Sigmoid colon (tissue), 6 donors: ENCODE measurements at regions not wholly inside any gene's neighbourhood (a gene's known extent, or its start where the extent isn't known, plus 50 kb on each side); places are given as distances from the start of the nearest gene placed in this dataset.

Experiments
- DNase-seq: peaks from one replicate; pipeline ENCODE4 v3.0.0-alpha.2; 2019
- H3K27ac ChIP-seq, 4 donors: fragments of 200-600 bp; sonication (generic); one replicate each; pipeline ENCODE4 v1.5.1; 2016 to 2019; ENCODE audit warnings: mild to moderate bottlenecking in 1 of 4
- H3K27me3 ChIP-seq, 3 donors: fragments of 200-600 bp; sonication (generic); one replicate each; pipeline ENCODE4 v1.5.1; 2019; ENCODE audit warnings: mild to moderate bottlenecking in 1 of 3
- H3K36me3 ChIP-seq, 4 donors: fragments of 200-600 bp; sonication (generic); one replicate each; pipeline ENCODE4 v1.5.1; 2016 to 2019
- H3K4me1 ChIP-seq, 4 donors: fragments of 200-600 bp; sonication (generic); one replicate each; pipeline ENCODE4 v1.5.1; 2017 to 2019
- H3K4me3 ChIP-seq, 4 donors: fragments of 200-600 bp; sonication (generic); one replicate each; pipeline ENCODE4 v1.5.1; 2017 to 2019; ENCODE audit warnings: mild to moderate bottlenecking in 2 of 4, moderate library complexity in 1 of 4
- H3K9me3 ChIP-seq, 4 donors: fragments of 200-600 bp in 3 of 4; sonication (generic) in 3 of 4; one replicate each; pipeline versions ENCODE4 v1.5.1 to v1.6.1; 2013 to 2019
- CTCF ChIP-seq, 4 experiments: fragments of 450-650 bp in 3 of 4; fragments of 200-600 bp in 1 of 4; IDR thresholded peaks; one replicate each; pipeline ENCODE4 v1.5.1; 2016 to 2019; ENCODE audit warnings: antibody characterized with exemption in 4 of 4, mild to moderate bottlenecking in 3 of 4, moderate library complexity in 2 of 4
- EP300 ChIP-seq, 4 donors: sonication (generic); formaldehyde crosslinking; IDR thresholded peaks; one replicate each; pipeline ENCODE4 v1.6.1; 2017; ENCODE audit warnings: antibody characterized with exemption in 4 of 4
- POLR2A ChIP-seq, 2 donors: fragments of 450-650 bp; IDR thresholded peaks; one replicate each; pipeline ENCODE4 v1.6.1; 2016; ENCODE audit warnings: antibody characterized with exemption in 2 of 2, mild to moderate bottlenecking in 2 of 2, moderate library complexity in 2 of 2
- POLR2AphosphoS5 ChIP-seq, 4 donors: sonication (generic); formaldehyde crosslinking; IDR thresholded peaks; one replicate each; pipeline ENCODE4 v1.6.1; 2017; ENCODE audit warnings: antibody characterized with exemption in 4 of 4
- WGBS, 2 donors: extraction: QIAGEN DNeasy Blood & Tissue Kit; methylation state at CpG; one replicate each; pipeline ENCODE4 v1.1.7; 2013; 5-methylcytosine and 5-hydroxymethylcytosine counted together
- intact Hi-C: fragments of 100-400 bp; cut with DNase I; formaldehyde crosslinking; loops from one replicate; pipeline ENCODE4 v1.15.1; 2023
- donor health status: healthy with polysubstance abuse.
- donor health status: healthy.

GRCh38 chr5:2666081-2666480 lies 85.4 kb downstream of the IRX2 start:
- intact Hi-C loops = no loop called here
- no peaks in the 10 kb centered on the region for H3K4me1 ChIP-seq
- no peak for DNase-seq
- H3K9me3 ChIP-seq = no peaks in the 10 kb centered on the region
- no peak overlapping the region for H3K27ac ChIP-seq
- H3K27me3 ChIP-seq = peaks cover 0 to 11% (median 0%) of the 10 kb centered on the region in 3 donors
- no peaks in the 10 kb centered on the region for H3K36me3 ChIP-seq
- H3K4me3 ChIP-seq = no peak overlapping the region
- TF ChIP-seq EP300 (IDR thresholded peaks at IDR 0.05) = no peak
- no peak for TF ChIP-seq POLR2AphosphoS5 (IDR thresholded peaks at IDR 0.05)
- no peak for TF ChIP-seq CTCF (IDR thresholded peaks at IDR 0.05)
- no peak for TF ChIP-seq POLR2A (IDR thresholded peaks at IDR 0.05)
- WGBS, 2 donors = 25 to 42% methylated on average over 11 of the region's 11 CpGs

GRCh38 chr5:2663489-2663888 lies 88.0 kb downstream of the IRX2 start:
- H3K27me3 ChIP-seq = peaks cover 0 to 27% (median 0%) of the 10 kb centered on the region in 3 donors
- H3K27ac ChIP-seq = no peak overlapping the region
- intact Hi-C loops = no loop called here
- no peak for DNase-seq
- no peaks in the 10 kb centered on the region for H3K9me3 ChIP-seq
- H3K4me3 ChIP-seq = no peak overlapping the region
- WGBS, 2 donors = 51 to 71% methylated on average over 3 of the region's 3 CpGs
- TF ChIP-seq EP300 (IDR thresholded peaks at IDR 0.05) (no peak), POLR2A (IDR thresholded peaks at IDR 0.05) (no peak)
- H3K36me3 ChIP-seq = no peaks in the 10 kb centered on the region
- no peaks in the 10 kb centered on the region for H3K4me1 ChIP-seq

GRCh38 chr5:2660315-2660714 lies 91.2 kb downstream of the IRX2 start:
- H3K4me1 ChIP-seq = no peaks in the 10 kb centered on the region
- no peak overlapping the region for H3K4me3 ChIP-seq
- no peaks in the 10 kb centered on the region for H3K9me3 ChIP-seq
- WGBS, 2 donors = 12 to 18% methylated on average over 8 of the region's 8 CpGs
- H3K27me3 ChIP-seq = peaks cover 0 to 44% (median 0%) of the 10 kb centered on the region in 3 donors
- H3K36me3 ChIP-seq = no peaks in the 10 kb centered on the region
- no peak for TF ChIP-seq POLR2A (IDR thresholded peaks at IDR 0.05)
- TF ChIP-seq CTCF (IDR thresholded peaks at IDR 0.05) = no peak
- no peak for TF ChIP-seq POLR2AphosphoS5 (IDR thresholded peaks at IDR 0.05)
- TF ChIP-seq EP300 (IDR thresholded peaks at IDR 0.05) = no peak
- no peak overlapping the region for H3K27ac ChIP-seq
- DNase-seq = no peak
- intact Hi-C loops = no loop called here

DNA sequence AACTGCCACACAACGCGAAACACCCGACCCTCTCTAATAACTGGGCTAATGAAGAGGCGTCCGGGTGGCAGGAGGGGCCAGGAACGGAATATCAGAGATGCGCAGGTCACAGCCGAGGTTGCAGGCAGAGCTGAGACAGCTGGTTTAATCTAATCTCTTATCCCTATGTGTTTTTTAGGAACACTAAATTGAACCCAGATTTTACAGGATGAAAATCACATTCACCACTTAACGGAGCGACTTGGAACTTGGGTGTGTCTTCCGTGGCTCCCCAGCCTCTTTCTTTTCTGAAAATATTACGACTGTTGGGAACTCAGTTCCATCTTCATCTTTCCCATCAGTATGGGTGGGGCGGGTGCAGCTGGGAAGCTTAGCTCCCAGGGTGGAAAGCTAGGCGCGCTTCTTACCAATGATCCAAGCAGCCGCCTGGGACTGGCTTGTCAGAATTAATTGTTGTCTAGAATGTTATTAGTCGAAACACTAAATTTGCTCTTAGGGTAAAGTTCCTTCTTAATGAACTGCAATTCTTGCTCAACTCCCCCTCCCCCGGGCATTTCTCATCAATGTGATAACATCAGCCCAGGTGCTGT lies 92.5 kb downstream of the IRX2 start:
- Histone ChIP-seq H3K9me3 (no peaks in the 10 kb centered on the region), H3K4me1 (no peaks in the 10 kb centered on the region), H3K27me3 (peaks cover 0 to 37% (median 0%) of the 10 kb centered on the region in 3 donors), H3K4me3 (no peak overlapping the region), H3K36me3 (no peaks in the 10 kb centered on the region), H3K27ac (no peak overlapping the region)
- no peak for DNase-seq
- 69 to 80% methylated on average over 18 of the region's 18 CpGs for WGBS, 2 donors
- TF ChIP-seq EP300 (IDR thresholded peaks at IDR 0.05) (no peak), POLR2AphosphoS5 (IDR thresholded peaks at IDR 0.05) (no peak), POLR2A (IDR thresholded peaks at IDR 0.05) (no peak), CTCF (IDR thresholded peaks at IDR 0.05) (no peak)
- intact Hi-C loops = no loop called here

GRCh38 chr5:2658447-2658846 lies 93.0 kb downstream of the IRX2 start:
- intact Hi-C loops = no loop called here
- H3K27me3 ChIP-seq = peaks cover 0 to 38% (median 0%) of the 10 kb centered on the region in 3 donors
- no peaks in the 10 kb centered on the region for H3K36me3 ChIP-seq
- DNase-seq = no peak
- H3K9me3 ChIP-seq = no peaks in the 10 kb centered on the region
- TF ChIP-seq EP300 (IDR thresholded peaks at IDR 0.05) = no peak
- H3K4me1 ChIP-seq = no peaks in the 10 kb centered on the region
- WGBS, 2 donors = 84 to 87% methylated on average over 11 of the region's 11 CpGs
- no peak overlapping the region for H3K27ac ChIP-seq
- H3K4me3 ChIP-seq = no peak overlapping the region

DNA sequence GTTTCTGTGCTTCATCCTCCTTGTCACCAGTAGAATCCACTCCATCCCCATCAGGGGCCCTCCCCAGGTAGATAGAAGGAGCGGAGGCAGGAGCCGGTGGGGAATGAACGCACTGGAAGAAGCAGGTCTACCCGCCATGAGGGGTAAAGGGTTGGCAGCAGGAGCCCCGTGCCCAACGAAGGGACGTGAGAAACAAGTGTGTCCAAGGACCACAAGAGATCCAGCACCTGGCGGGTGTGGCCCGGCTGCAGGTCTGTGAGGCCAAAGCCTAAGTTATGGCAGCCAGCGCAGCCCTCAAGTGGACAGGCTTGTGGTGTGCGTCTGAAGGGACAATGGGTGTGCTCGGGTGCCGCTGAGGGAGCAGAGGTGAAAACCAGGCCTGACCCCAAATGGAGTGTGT lies 94.3 kb downstream of the IRX2 start:
- no peak overlapping the region for H3K27ac ChIP-seq
- H3K4me3 ChIP-seq = no peak overlapping the region
- DNase-seq = no peak
- WGBS, 2 donors = 86 to 91% methylated on average over 13 of the region's 13 CpGs
- H3K9me3 ChIP-seq = no peaks in the 10 kb centered on the region
- TF ChIP-seq CTCF (IDR thresholded peaks at IDR 0.05) (no peak), EP300 (IDR thresholded peaks at IDR 0.05) (no peak), POLR2AphosphoS5 (IDR thresholded peaks at IDR 0.05) (no peak)
- H3K36me3 ChIP-seq = no peaks in the 10 kb centered on the region
- intact Hi-C loops = no loop called here
- H3K27me3 ChIP-seq = peaks cover 0 to 43% (median 0%) of the 10 kb centered on the region in 3 donors
- no peaks in the 10 kb centered on the region for H3K4me1 ChIP-seq
